ENCODE measurements at regions not wholly inside any gene's neighbourhood (a gene's known extent, or its start where the extent isn't known, plus 50 kb on each side); places are given as distances from the start of the nearest gene placed in this dataset.

DNA sequence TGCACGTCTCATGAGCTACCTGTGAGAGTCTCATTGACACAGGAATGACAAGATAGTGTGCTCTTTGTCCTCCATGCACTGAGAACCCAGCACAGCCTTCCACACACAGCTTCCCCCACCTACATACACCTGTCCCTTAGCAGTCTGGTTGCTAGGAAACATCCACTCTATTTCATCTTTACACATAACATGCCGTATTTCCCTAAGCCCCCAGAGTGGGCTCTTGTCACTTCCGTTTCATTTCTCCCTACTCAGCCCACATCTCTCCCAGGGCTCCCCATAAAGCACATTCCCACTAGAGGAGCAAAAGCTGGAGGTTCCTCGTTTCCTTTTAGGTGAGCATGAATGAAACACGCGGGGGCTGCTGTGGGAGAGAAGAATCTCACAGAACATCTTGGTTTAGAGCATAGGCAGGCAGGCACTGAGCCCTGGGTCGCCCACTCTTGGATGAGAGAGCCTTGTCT, 137.1 kb downstream of the ETS2 start:
- ATAC-seq (no peak), FAIRE-seq (no peak), DNase-seq (ENCODE audit: low read depth, low spot score) (no peak)
- H4K20me1 ChIP-seq (ENCODE audit: control insufficient read depth, insufficient read depth): no peaks in the 10 kb centered on the region
- H3K36me3 ChIP-seq (ENCODE audit: control insufficient read depth in 2 of 2, insufficient read depth in 2 of 2, low read length in 1 of 2): no peaks in the 10 kb centered on the region
- H3K9me3 ChIP-seq (replicated peaks; ENCODE audit: control insufficient read depth, insufficient read depth, low read length): no peaks in the 10 kb centered on the region; the same call in 2 of the 3 replicates
- no peaks in the 10 kb centered on the region for H3K4me1 ChIP-seq (ENCODE audit: control insufficient read depth, insufficient read depth, low read length)
- H3K27me3 ChIP-seq (replicated peaks in 1 of 2; ENCODE audit: control insufficient read depth in 2 of 2, insufficient read depth in 2 of 2, low read length in 1 of 2): no peaks in the 10 kb centered on the region
- no peaks in the 10 kb centered on the region for H3K79me2 ChIP-seq (ENCODE audit: control insufficient read depth, insufficient read depth, low read length)
- ChIA-PET SMC1A (ENCODE audit: uncharacterized antibody, unreplicated experiment) (no interaction called here), POLR2A (no interaction called here), CTCF (no interaction called here), RAD21 (ENCODE audit: unreplicated experiment) (no interaction called here)
- no peak overlapping the region for H3K4me2 ChIP-seq (ENCODE audit: control insufficient read depth, insufficient read depth)
- in situ Hi-C loops (cut with MboI) (no loop called here), intact Hi-C loops (cut with micrococcal nuclease; ENCODE audit: unreplicated experiment) (no loop called here)
- no peak overlapping the region for H2AFZ ChIP-seq (ENCODE audit: control insufficient read depth, low read depth, low read length)
- BruUV-seq (replicated peaks): no TSS peak
- TF ChIP-seq IKZF2 (IDR thresholded peaks at IDR 0.05) (no peak), KLF5 (IDR thresholded peaks at IDR 0.05; ENCODE audit: partially characterized antibody) (no peak), ETV6 (conservative IDR thresholded peaks at IDR 0.05 in 1 of 2, IDR thresholded peaks at IDR 0.05 in 1 of 2; ENCODE audit: borderline replicate concordance in 1 of 2, low read depth in 1 of 2) (no peak), SREBF2 (IDR thresholded peaks at IDR 0.05; ENCODE audit: low read length) (no peak), ZNF207 (IDR thresholded peaks at IDR 0.05; ENCODE audit: borderline replicate concordance) (no peak), RBBP5 (conservative IDR thresholded peaks at IDR 0.05) (no peak), SMC3 (IDR thresholded peaks at IDR 0.05; ENCODE audit: borderline replicate concordance, low read length) (no peak), EZH2 (IDR thresholded peaks at IDR 0.05; ENCODE audit: borderline replicate concordance, control insufficient read depth, low read depth, low read length) (no peak), YBX1 (IDR thresholded peaks at IDR 0.05) (no peak), ZNF687 (IDR thresholded peaks at IDR 0.05) (no peak)
- 35% methylated on average over 7 of the region's 7 CpGs for WGBS (ENCODE audit: insufficient coverage, insufficient replicate concordance, low lambda C conversion rate, missing lambda C conversion rate)
- no peak overlapping the region for H3K9ac ChIP-seq (ENCODE audit: control insufficient read depth, insufficient read depth, low read length)
- no peak overlapping the region for H3K4me3 ChIP-seq
- no peak overlapping the region for H3K27ac ChIP-seq (ENCODE audit: control insufficient read depth, insufficient read depth)

Measured in GM12878 (cell line).